HG02642 (cell line): ENCODE measurements at regions not wholly inside any gene's neighbourhood (a gene's known extent, or its start where the extent isn't known, plus 50 kb on each side); places are given as distances from the start of the nearest gene placed in this dataset.

Experiments
- ATAC-seq: cut with Tn5 transposase; IDR thresholded peaks from one replicate; pipeline ENCODE4 v1.9.1; 2021; ENCODE audit warnings: mild to moderate bottlenecking; ENCODE audit not compliant: unreplicated experiment, poor library complexity

DNA sequence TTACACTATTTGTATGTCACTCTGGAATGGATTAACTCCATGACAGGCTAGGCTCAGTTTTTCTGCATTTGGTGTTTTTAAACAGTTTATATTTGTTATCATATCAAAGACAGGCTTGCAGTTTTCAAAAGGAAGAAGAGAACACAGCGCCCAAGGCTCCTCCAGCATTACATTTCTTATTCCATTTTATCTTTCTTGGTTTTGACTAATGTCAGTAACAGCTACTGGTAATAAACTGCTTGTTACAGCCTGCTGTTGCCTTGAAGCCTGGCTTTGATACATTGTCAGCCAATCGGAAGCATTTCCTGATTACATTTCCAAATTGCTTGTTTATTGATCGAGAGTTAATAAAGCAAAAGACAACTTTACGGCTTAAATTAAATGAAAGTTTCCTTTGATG is 166.0 kb upstream of the MDFIC start:
- ATAC-seq: no peak

DNA sequence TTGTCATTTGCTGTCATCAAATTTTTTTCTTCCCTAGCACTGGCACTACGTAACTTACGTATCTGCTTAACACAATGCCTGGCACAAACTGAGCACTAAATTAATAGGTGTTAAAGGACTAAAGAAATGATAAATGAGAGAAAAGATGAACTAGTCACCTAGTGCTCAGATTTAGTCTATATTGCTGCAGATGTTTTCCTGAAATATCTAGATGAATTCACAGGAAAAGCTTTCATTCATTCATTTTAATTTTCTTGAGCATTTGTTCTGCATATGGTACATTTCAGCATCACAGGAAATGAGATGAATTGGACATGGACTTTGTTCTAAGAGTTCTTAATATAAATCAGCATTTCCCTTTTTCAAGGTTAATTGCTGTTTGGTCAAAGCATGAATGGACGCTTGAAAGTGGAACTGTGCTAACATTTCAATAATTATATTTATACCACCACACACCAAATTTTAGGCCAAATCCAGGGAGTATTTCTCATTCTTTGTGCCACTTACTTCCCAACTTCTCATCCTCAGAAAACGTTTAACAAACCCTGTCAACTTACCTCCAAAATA is 163.2 kb upstream of the MDFIC start:
- ATAC-seq: no peak

DNA sequence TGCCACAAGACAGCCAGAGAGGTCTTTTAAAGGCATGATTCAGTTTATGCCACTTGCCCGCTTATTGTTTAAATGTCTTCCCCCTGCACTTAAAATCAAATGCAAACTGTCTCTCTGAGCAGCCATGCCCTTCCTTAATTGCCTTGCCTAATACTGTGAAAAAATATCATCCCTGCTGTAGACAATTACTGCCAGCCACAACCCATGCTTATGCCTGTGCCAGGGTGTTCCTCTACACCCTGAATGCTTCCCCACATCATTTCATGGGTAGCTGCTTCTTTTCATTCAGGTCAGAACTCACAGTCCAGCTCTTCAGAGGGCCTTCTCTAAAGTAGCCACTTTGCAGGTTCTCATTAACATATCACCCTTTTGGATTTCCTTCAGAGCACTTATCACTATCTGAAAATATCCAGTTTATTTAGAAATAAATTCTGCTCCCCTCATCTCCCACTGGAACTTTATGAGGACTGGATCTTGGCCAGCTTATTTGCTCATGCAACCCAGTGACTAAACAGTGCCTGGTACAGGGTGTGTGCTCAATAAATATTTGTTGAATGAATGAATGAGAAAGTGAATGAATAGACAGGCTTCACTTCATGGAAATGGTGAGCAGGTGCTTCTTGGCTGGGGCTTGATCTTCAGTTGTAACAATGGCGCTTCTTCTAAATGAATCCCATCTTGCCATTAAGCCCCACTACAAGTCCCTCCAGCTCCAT is 162.4 kb upstream of the MDFIC start:
- no peak for ATAC-seq

DNA sequence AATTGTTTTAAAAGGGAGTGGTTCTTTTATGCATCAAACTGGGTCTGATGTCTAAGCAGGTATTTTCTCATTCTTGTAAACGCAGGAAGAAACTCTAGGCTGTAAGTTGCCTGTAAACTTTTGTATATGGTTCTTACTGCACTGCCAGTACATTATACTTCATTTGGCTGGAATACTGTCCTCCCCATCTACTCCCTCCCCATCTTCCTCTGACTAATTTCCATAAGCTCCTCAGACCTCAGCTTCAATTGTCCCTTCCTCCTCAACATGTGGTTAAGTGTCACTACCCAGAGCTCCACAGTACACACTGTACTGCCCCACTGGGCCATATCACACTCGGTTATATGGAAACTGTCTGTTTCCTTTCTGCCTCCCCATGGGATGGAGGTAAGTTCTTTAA is 161.4 kb upstream of the MDFIC start:
- ATAC-seq: no peak

DNA sequence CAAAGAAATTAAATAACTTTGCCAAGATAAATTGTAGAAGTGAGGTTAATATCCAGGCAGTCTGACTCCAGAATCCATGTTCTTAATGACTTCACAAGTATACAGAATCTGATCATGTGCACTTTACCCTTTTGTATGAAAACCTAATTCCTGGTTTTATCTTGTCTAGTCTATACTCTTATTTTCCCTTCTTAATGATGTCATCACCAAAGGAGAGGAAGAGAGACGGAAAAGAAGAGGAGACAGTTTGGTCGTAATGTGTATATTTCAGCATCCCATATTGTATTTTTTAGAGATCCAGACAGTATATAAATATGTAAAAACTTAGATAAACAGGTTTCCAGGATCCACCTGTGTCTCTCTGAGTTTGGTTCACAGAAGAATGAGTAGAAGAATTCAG is 159.9 kb upstream of the MDFIC start:
- no peak for ATAC-seq

DNA sequence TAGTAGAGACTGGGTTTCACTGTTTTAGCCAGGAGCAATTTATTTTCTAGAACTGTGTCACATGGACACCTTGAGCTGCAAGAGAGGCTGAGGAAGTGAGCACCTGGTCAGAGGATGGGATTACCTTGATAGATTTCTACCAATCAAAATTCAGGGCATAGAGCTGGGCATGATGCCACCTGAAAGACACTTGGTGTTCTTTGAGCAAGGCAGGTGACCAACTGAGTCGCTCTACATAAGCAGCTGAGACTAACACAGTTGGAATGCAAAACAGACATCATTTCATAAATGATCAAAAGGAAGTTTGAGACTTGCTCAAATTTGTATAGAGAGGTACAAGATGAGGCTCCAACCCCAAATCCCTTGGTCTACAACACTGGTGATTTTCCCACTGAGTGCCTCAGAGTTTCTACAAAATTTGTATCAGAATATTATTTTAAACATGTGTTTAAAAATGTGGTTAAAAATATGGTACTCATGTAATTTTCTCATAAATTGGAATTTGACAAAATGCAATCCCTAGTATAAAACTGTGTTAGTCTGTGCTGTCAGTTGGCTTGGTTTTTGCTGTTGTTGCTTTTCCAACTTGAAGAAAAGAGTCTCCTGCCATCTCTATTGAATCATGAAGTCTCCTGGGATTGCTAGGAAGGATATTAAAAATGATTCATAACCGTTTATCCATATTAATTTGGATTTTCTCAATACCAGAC is 156.4 kb upstream of the MDFIC start:
- no peak for ATAC-seq

DNA sequence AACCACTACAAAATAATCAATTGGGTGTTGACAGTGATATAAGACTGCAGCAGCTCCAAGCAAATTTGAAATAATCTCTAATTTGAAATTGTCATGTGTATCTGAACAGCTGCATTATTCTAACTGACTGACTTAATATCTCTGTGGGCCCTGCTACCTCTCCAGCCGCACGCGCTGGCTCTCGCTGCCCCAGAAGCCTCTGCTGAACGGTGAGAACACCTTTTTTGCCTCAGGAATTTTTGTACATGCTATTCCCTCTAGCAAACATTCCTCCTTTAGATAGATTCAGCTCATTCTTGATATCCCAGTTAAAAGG is 155.9 kb upstream of the MDFIC start:
- ATAC-seq: no peak

DNA sequence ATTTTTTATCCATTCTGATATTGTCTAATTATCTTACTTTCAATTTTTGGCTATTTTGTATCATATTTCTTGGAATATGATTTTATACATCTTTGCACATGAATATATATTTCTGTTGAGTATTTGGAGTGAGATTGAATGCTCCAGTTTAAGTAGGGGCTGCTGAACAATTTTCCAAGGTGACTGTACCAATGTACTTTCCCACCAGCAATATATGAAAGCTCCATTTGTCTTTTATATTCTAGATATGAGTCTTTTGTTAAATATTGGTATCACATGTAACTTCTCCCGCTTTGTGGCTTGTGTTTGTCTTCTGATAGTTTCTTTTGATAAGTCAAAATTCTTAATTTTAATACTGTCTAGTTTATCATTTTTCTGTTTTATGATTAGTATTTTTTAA is 144.6 kb upstream of the MDFIC start:
- ATAC-seq: no peak

DNA sequence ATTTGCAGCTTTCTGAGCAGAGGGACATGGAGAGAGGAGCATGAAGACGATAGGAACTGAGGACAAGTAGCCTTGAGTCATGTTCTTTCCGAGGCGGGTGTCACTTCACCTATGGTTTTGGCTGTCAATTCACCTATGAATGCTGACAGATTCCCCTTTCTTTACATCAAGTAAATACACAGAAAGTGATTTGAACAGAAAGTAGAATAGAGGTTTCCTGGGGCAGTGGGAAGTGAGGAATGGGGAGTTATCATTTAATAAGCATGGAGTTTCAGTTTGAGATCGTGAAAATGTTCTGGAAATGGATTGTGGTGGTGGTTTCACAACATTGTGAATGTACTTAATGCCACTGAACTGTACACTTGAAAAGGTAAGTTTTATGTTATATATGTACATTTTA is 138.4 kb upstream of the MDFIC start:
- ATAC-seq: no peak

DNA sequence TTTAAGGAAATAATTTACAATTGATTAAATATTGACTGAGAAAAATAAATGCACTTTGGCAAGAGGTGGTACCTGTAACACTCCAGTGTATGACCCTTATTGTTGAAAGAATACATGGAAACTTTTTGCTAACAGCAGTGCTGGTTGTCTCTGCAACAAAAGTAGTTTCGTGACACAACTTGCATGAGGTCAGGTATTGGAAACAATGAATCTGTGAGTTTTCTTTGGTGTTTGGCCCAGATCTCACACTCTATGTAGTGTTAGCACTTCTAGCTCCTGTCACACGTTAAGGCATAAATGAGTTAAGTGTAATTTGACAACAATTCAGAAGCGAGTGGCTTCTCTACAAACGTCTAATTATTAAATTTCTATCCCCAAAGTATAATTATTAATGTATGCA is 137.7 kb upstream of the MDFIC start:
- no peak for ATAC-seq

DNA sequence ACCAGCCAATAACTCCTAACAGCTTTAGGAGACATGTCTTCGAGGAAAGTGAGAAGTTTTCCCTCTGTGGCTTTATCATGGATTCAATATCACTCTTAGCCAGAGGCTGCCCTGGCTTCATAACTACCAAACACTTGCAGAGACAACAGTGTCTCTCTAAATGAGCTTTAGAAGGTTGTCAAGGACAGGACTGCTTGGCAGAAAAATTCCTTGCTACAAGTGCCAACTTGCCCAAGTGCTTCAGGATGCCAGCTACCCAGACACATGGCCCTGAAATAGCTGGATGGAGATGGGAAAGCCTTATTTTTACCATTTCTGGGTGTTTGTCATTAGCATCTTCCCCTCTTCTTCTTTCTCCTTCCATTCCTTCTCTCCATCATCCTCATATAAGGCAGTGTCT is 137.1 kb upstream of the MDFIC start:
- ATAC-seq: no peak

DNA sequence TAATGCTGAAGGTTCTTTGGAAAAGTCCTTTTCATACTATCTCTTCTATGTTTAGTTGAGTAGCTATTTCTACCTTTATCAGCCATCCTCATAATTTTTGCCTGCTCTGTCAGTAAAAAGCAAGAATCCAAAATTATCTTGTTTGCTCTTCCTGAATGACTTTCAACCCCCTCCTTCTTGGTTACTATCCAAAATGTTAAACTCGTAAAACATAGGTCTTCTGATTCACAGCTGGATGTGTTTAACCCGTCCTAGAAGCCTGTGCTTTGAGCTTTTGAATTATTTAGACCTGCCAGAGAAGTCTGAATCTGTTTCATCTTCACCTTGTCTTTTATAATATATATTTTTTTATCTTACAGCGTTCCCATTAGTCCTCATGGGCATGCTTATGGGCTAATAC is 136.4 kb upstream of the MDFIC start:
- ATAC-seq: no peak

DNA sequence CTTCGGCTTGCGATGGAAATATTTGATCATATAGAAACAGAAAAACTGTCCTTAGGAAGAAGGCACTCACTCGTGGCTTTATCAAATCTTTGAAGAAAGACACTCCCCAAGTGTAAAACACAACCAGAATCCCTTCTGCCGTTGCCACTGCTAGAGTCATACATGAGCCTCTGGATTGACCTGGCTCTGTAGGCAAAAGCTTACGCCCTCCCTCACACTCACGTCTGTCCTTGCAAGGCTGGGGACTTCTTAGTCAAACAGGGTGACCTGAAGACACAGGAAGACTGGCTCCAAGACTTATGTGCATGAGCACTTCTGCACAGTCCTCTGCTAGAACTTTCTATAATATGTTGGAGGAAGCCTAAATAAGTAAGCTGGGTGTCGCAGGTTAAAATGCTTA is 135.4 kb upstream of the MDFIC start:
- no peak for ATAC-seq

DNA sequence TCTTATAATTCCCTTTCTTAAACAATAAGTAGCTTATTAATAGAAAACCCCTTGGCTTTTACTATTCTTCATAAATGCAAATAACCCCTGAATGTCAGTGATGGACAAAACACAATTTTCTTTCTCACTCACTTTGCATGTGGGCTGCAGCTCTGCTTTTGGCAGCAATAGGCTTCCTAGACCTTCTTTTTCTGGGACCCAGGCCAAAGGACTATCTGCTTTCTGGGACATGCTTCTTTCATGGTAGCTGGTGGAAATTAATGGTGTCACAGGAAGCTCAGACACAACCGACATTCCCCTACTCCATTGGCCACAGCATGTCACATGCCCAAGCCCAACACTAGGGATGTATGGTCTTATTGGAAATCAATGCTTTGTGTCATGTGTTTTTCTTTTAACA is 134.3 kb upstream of the MDFIC start:
- no peak for ATAC-seq

DNA sequence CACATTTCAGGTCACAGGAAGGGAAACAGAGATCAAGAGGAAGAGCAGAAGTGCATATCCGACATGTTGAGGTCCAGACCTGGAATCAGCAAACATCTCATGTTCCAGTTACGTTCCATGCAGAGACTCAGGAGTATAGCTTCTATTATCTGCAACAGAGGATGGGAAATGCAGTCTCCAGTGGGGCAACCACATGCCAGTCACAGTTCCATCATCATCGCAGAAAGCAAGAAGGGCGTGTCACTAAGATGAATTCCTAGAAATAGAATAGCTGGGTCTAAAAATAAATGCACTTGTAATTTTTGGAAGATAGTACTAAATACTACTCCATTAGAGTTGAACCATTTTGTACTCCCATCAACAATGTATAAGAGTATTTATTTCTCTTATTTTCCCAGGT is 133.2 kb upstream of the MDFIC start:
- ATAC-seq: no peak

DNA sequence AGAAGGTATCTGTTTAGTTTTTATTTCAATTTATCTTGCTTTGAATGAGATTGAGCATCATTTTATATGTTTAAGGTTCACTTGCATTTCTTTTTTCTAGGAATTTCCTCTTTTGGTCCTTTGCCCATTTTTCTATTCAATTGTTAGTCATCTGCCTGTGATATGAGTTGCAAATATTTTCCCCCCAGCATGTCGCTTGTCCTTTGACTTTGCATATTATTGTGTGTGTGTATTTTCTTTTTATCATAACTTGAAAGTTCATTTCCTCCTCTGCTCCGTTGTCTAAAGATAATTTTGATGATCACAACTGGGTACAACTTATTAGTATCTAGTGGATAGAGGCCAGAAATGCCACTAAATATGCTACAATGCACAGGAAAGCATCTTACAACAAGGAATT is 132.7 kb upstream of the MDFIC start:
- ATAC-seq: no peak

DNA sequence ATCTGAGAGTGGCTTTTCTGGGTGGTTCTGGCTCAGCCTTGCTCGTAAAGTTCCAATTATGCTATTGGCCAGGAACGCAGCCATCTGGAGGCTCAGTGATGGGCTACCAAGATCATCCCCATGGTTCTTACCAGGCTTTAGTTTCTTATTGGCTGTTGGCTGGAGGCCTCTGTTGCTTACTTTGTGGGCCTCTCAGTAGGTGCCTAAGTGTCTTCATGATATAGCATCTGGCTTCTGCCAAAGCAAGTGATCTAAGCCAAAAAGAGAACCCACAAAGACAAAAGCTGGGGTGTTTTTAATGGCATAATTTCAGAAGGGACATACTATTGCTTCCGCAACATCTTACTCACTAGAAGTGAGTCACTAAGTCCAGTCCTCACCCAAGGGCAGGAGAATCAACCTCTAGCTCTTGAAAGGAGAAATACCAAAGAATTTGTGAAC is 132.0 kb upstream of the MDFIC start:
- ATAC-seq: no peak

DNA sequence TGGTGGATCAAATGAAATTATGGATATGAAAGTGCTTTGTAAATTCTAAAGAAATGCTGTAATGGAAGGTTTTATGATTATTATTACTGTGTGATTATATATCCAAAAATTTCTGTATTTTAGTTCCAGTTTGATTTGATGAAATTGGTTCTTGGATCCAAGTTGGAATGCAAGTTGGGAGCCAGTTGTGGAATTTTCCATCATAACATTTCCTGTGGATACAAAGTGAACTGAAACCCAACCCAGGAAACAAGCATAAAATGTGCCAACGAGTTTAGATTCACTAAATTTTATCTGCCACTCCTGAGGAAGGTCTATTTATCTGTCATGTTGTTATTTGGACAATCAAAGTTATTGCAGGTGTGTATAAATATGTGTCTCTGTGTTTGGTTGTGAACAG is 131.4 kb upstream of the MDFIC start:
- ATAC-seq: no peak

DNA sequence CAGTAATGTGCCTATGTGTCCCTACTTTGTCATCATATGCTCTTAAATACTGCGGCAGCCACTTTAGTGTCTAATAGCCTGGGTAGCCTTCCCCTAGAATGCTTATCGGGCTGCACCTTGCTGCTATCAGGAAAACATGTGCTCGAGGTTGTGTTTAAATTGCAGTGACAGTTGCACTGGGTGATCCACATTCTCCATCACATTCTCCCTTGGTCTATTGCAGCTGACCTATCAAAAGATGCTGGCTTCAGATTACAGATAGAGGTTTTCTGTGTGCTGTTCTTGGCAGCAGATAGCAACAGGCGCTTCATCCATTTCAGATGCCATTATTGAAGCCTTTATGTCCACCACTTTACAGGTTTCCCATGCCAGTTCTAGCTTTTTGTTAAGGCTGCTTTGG is 130.1 kb upstream of the MDFIC start:
- ATAC-seq: no peak

DNA sequence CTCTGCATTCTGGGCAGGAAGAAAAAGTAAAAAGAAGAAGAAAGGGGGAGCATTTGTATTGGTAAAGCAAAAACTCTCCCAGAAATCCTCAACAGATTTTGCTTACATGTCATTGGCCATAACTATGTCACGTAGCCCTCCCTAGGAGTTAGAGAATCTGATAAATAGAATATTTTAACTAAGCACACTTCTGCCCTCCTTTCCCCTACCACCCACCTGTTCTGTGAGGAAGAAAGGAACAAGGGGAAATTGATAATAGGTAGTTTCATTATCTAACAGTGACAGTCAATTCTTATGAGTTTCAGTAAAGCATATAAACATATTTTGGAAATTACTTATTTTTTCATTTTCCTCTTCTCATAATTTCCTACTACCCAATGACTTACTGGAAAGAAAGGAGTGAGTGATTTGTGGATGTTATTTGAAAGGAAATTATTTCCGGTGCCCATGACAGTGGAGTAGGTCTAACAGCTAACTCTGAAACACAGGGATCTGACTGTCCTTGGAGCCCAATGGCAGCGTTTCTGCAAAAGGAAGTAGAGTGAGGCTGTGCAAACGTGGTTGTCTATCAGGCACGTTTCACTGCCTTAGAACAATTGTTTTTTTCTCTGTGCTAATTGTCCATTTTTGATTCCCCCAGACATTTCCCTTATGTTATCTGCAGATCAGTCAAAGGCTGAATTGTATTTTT is 128.6 kb upstream of the MDFIC start:
- no peak for ATAC-seq

DNA sequence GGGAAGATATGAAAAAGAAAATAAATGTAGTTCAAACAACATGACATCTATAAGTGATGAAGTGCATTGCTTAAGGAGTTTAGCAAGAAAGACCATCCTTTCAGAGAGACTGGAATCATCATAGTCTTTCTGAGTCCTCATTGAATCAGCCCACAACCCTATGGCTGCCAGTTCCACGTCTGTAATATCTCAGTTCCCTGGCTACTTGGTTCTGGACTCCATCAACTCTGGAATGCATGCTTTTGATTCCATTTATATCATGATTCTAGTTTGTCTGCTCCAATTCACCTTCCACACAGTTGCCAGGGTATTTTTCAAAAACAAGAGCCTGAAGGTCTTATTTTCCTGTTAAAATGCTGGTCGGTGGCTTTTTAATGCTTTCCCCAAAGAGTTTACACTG is 126.4 kb upstream of the MDFIC start:
- ATAC-seq: no peak
